Tibial nerve (tissue), 4 donors: ENCODE measurements at regions not wholly inside any gene's neighbourhood (a gene's known extent, or its start where the extent isn't known, plus 50 kb on each side); places are given as distances from the start of the nearest gene placed in this dataset.
A peak's percentile ranks its signal among the peaks of the same experiment; 100 is the strongest.

ENCODE experiments used
- DNase-seq, 2 donors: peaks; one replicate each; pipeline ENCODE4 v3.0.0-alpha.2; 2019; ENCODE audit warnings: low spot score in 2 of 2
- H3K27ac ChIP-seq, 4 donors: fragments of 200-600 bp; sonication (generic) in 3 of 4; one replicate each; pipeline ENCODE4 v1.5.1; 2017 to 2019; ENCODE audit warnings: mild to moderate bottlenecking in 1 of 4
- H3K27me3 ChIP-seq, 2 donors: fragments of 200-600 bp; sonication (generic) in 1 of 2; one replicate each; pipeline versions ENCODE4 v1.5.1 to v1.6.0; 2017 to 2019
- H3K36me3 ChIP-seq, 3 donors: fragments of 200-600 bp; sonication (generic); one replicate each; pipeline ENCODE4 v1.5.1; 2018 to 2019
- H3K4me1 ChIP-seq, 4 donors: fragments of 200-600 bp; sonication (generic) in 3 of 4; one replicate each; pipeline ENCODE4 v1.5.1; 2017 to 2019
- H3K4me3 ChIP-seq, 4 donors: fragments of 200-600 bp; sonication (generic) in 3 of 4; one replicate each; pipeline ENCODE4 v1.5.1; 2017 to 2019; ENCODE audit warnings: mild to moderate bottlenecking in 1 of 4, moderate library complexity in 1 of 4
- H3K9me3 ChIP-seq, 4 donors: fragments of 200-600 bp; sonication (generic) in 3 of 4; one replicate each; pipeline ENCODE4 v1.5.1; 2017 to 2019
- CTCF ChIP-seq, 5 experiments: fragments of 200-600 bp in 3 of 5; fragments of 450-650 bp in 2 of 5; sonication (generic) in 3 of 5; IDR thresholded peaks; one replicate each; pipeline ENCODE4 v1.5.1; 2016 to 2019; ENCODE audit warnings: antibody characterized with exemption in 5 of 5, mild to moderate bottlenecking in 3 of 5, moderate library complexity in 2 of 5
- EP300 ChIP-seq, 2 donors: sonication (generic); formaldehyde crosslinking; IDR thresholded peaks; one replicate each; pipeline ENCODE4 v1.6.1; 2017; ENCODE audit warnings: antibody characterized with exemption in 2 of 2, mild to moderate bottlenecking in 1 of 2
- POLR2A ChIP-seq, 2 donors: fragments of 450-650 bp; IDR thresholded peaks; one replicate each; pipeline ENCODE4 v1.6.1; 2017; ENCODE audit warnings: antibody characterized with exemption in 2 of 2, mild to moderate bottlenecking in 2 of 2, moderate library complexity in 2 of 2
- WGBS, 2 donors: methylation state at CpG; one replicate each; pipeline ENCODE4 v1.1.5; 2018; 5-methylcytosine and 5-hydroxymethylcytosine counted together

- Histone ChIP-seq H3K4me1 (no peaks in the 10 kb centered on the region), H3K9me3 (no peaks in the 10 kb centered on the region), H3K4me3 (no peak overlapping the region), H3K36me3 (no peaks in the 10 kb centered on the region), H3K27ac (no peak overlapping the region), H3K27me3 (no peaks in the 10 kb centered on the region)
- no peak for TF ChIP-seq EP300 (IDR thresholded peaks at IDR 0.05)
- TF ChIP-seq POLR2A (IDR thresholded peaks at IDR 0.05) = no peak
- no peak for TF ChIP-seq CTCF (IDR thresholded peaks at IDR 0.05)
- 77 to 80% methylated on average over 3 of the region's 3 CpGs for WGBS, 2 donors
- no peak for DNase-seq
Observed at GRCh38 chr4:175954685-175955084, 111.0 kb upstream of the WDR17 start.

GRCh38 chr4:175961604-175962003 is 104.0 kb upstream of the WDR17 start:
- Histone ChIP-seq H3K4me1 (no peaks in the 10 kb centered on the region), H3K27me3 (no peaks in the 10 kb centered on the region), H3K9me3 (no peaks in the 10 kb centered on the region), H3K36me3 (no peaks in the 10 kb centered on the region), H3K27ac (no peak overlapping the region), H3K4me3 (no peak overlapping the region)
- no peak for DNase-seq
- no peak for TF ChIP-seq EP300 (IDR thresholded peaks at IDR 0.05)
- TF ChIP-seq CTCF (IDR thresholded peaks at IDR 0.05) = no peak
- TF ChIP-seq POLR2A (IDR thresholded peaks at IDR 0.05) = no peak
- WGBS, 2 donors = 57 to 71% methylated on average over 4 of the region's 4 CpGs

- no peak overlapping the region for H3K4me3 ChIP-seq
- no peaks in the 10 kb centered on the region for H3K27me3 ChIP-seq
- TF ChIP-seq POLR2A (IDR thresholded peaks at IDR 0.05) = no peak
- TF ChIP-seq EP300 (IDR thresholded peaks at IDR 0.05) = no peak
- TF ChIP-seq CTCF (IDR thresholded peaks at IDR 0.05) = no peak
- WGBS, 2 donors = 16 to 21% methylated on average over 3 of the region's 3 CpGs
- no peaks in the 10 kb centered on the region for H3K36me3 ChIP-seq
- peak overlapping the region in 2 of 4 donors; percentile 31 to 50 for H3K27ac ChIP-seq
- peaks cover 0 to 4% (median 0%) of the 10 kb centered on the region in 4 donors for H3K4me1 ChIP-seq
- DNase-seq = no peak
- peaks cover 0 to 6% (median 0%) of the 10 kb centered on the region in 4 donors for H3K9me3 ChIP-seq
Observed at GRCh38 chr4:175970072-175970471, 95.6 kb upstream of the WDR17 start.

- H3K27me3 ChIP-seq = no peaks in the 10 kb centered on the region
- no peaks in the 10 kb centered on the region for H3K36me3 ChIP-seq
- peak overlapping the region in 1 of 4 donors; percentile 31 for H3K27ac ChIP-seq
- peaks cover 0 to 6% (median 0%) of the 10 kb centered on the region in 4 donors for H3K9me3 ChIP-seq
- no peak for DNase-seq
- no peak overlapping the region for H3K4me3 ChIP-seq
- 40 to 55% methylated on average over 8 of the region's 8 CpGs for WGBS, 2 donors
- TF ChIP-seq CTCF (IDR thresholded peaks at IDR 0.05) (no peak), EP300 (IDR thresholded peaks at IDR 0.05) (no peak), POLR2A (IDR thresholded peaks at IDR 0.05) (no peak)
- H3K4me1 ChIP-seq = peaks cover 0 to 4% (median 0%) of the 10 kb centered on the region in 4 donors
Observed at GRCh38 chr4:175970724-175971123, 94.9 kb upstream of the WDR17 start.

GRCh38 chr4:175971388-175972179 is 94.1 kb upstream of the WDR17 start:
- H3K4me3 ChIP-seq = no peak overlapping the region

More at GRCh38 chr4:175971388-175972179, 94.1 kb upstream of the WDR17 start:
- no peaks in the 10 kb centered on the region for H3K27me3 ChIP-seq
- H3K9me3 ChIP-seq = peaks cover 0 to 6% (median 0%) of the 10 kb centered on the region in 4 donors
- H3K4me1 ChIP-seq = peaks cover 0 to 4% (median 0%) of the 10 kb centered on the region in 4 donors
- TF ChIP-seq CTCF (IDR thresholded peaks at IDR 0.05) = no peak
- TF ChIP-seq EP300 (IDR thresholded peaks at IDR 0.05) = no peak
- no peak for TF ChIP-seq POLR2A (IDR thresholded peaks at IDR 0.05)
- WGBS, 2 donors = 55 to 60% methylated on average over 11 of the region's 11 CpGs
- DNase-seq = no peak
- H3K27ac ChIP-seq = no peak overlapping the region
- H3K36me3 ChIP-seq = no peaks in the 10 kb centered on the region
